ENCODE measurements at regions not wholly inside any gene's neighbourhood (a gene's known extent, or its start where the extent isn't known, plus 50 kb on each side); places are given as distances from the start of the nearest gene placed in this dataset.

- ATAC-seq (ENCODE audit: low read depth) (no peak), DNase-seq (no peak)
- POLR2A ChIA-PET = interaction anchor here (3.6 to 5.1 kb wide), 2 partner anchors 9 to 77 kb away, joined by 30 to 65 read pairs; no protein-coding TSS in a partner anchor
- Mint-ChIP-seq H3K4me1 (peaks cover 93% of the 10 kb centered on the region), H3K9me3 (no peaks in the 10 kb centered on the region), H3K4me3 (no peak overlapping the region), H3K27me3 (no peaks in the 10 kb centered on the region), H3K36me3 (ENCODE audit: low read depth) (no peaks in the 10 kb centered on the region), H3K27ac (peak overlapping the region; percentile 25)
- intact Hi-C loops (cut with micrococcal nuclease) = loop anchor here (10.0 kb wide), 1 partner anchor 691 kb away; no protein-coding TSS in a partner anchor
- CTCF ChIA-PET = interaction anchor here (1.1 to 4.6 kb wide), 2 partner anchors 10 to 26 kb away, joined by 4 to 60 read pairs; no protein-coding TSS in a partner anchor
- no peak for TF ChIP-seq CTCF (IDR thresholded peaks at IDR 0.05)
Observed at GRCh38 chr22:22033803-22034468, 51.3 kb upstream of the TOP3B start.

- peak overlapping the region; percentile 63 for H3K27ac Mint-ChIP-seq
- no peak overlapping the region for H3K4me3 Mint-ChIP-seq
- no peaks in the 10 kb centered on the region for H3K27me3 Mint-ChIP-seq
- CTCF ChIA-PET = interaction anchor here (1.2 to 4.6 kb wide), 5 partner anchors 23 to 202 kb away, joined by 3 to 60 read pairs (median 37); no protein-coding TSS in a partner anchor
- no peak for TF ChIP-seq CTCF (IDR thresholded peaks at IDR 0.05)
- H3K4me1 Mint-ChIP-seq = peaks cover 90% of the 10 kb centered on the region
- H3K36me3 Mint-ChIP-seq (ENCODE audit: low read depth) = no peaks in the 10 kb centered on the region
- intact Hi-C loops (cut with micrococcal nuclease) = loop anchor here (10.0 kb wide), 1 partner anchor 692 kb away; no protein-coding TSS in a partner anchor
- POLR2A ChIA-PET = interaction anchor here (0.5 to 5.1 kb wide), 7 partner anchors 9 to 78 kb away, joined by 3 to 65 read pairs (median 5); partner anchors contain the start of gene TOP3B
- no peaks in the 10 kb centered on the region for H3K9me3 Mint-ChIP-seq
- no peak for DNase-seq
- no peak for ATAC-seq (ENCODE audit: low read depth)
Observed at GRCh38 chr22:22032906-22033802, 50.6 kb upstream of the TOP3B start.

- ATAC-seq (ENCODE audit: low read depth) (no peak), DNase-seq (no peak)
- H3K36me3 Mint-ChIP-seq (ENCODE audit: low read depth) = no peaks in the 10 kb centered on the region
- no peaks in the 10 kb centered on the region for H3K9me3 Mint-ChIP-seq
- CTCF ChIA-PET = interaction anchor here (1.2 to 4.6 kb wide), 9 partner anchors 12 to 203 kb away, joined by 3 to 60 read pairs (median 11); no protein-coding TSS in a partner anchor
- peak overlapping the region; percentile 28 for H3K4me3 Mint-ChIP-seq
- peaks cover 85% of the 10 kb centered on the region for H3K4me1 Mint-ChIP-seq
- intact Hi-C loops (cut with micrococcal nuclease) = loop anchor here (10.0 kb wide), 1 partner anchor 692 kb away; no protein-coding TSS in a partner anchor
- peak overlapping the region; percentile 63 for H3K27ac Mint-ChIP-seq
- no peak for TF ChIP-seq CTCF (IDR thresholded peaks at IDR 0.05)
- POLR2A ChIA-PET = interaction anchor here (0.5 to 5.1 kb wide), 15 partner anchors 8 to 169 kb away, joined by 3 to 65 read pairs (median 7); partner anchors contain the start of gene TOP3B
- no peaks in the 10 kb centered on the region for H3K27me3 Mint-ChIP-seq
Observed at GRCh38 chr22:22032099-22032905, 49.7 kb upstream of the TOP3B start.

Measured in activated B cell treated with CpG ODN at 0.5 μM for 24 hours (primary cell).